Panc1 (cell line): ENCODE measurements at regions not wholly inside any gene's neighbourhood (a gene's known extent, or its start where the extent isn't known, plus 50 kb on each side); places are given as distances from the start of the nearest gene placed in this dataset.
"Not testable (repeated sequence)": the region's sequence is repeated elsewhere in the genome, so short reads cannot be mapped to it uniquely, and the experiment has no call there.

Experiments
- CTCF ChIP-seq: fragments of 450-650 bp; IDR thresholded peaks from 2 replicates; pipeline ENCODE4 v1.5.1; 2017; ENCODE audit warnings: mild to moderate bottlenecking
- POLR2AphosphoS5 ChIP-seq: IDR thresholded peaks from 2 replicates; pipeline ENCODE4 v1.6.1; 2012; ENCODE audit warnings: mild to moderate bottlenecking, low read depth, low read length, moderate library complexity
- SIN3A ChIP-seq: IDR thresholded peaks from 2 replicates; pipeline ENCODE4 v1.6.1; 2012; ENCODE audit warnings: low read depth, mild to moderate bottlenecking, low read length, moderate library complexity, borderline replicate concordance; ENCODE audit not compliant: insufficient read depth
- TCF7L2 ChIP-seq: IDR thresholded peaks from 2 replicates; pipeline ENCODE4 v1.6.1; 2011; ENCODE audit warnings: mild to moderate bottlenecking, low read depth, low read length, inconsistent platforms

GRCh38 chr9:110023221-110023620, 184.7 kb downstream of the C9orf152 start:
- not testable (repeated sequence) for TF ChIP-seq CTCF, TCF7L2, POLR2AphosphoS5, SIN3A
